IMR-90 (cell line): ENCODE measurements at regions not wholly inside any gene's neighbourhood (a gene's known extent, or its start where the extent isn't known, plus 50 kb on each side); places are given as distances from the start of the nearest gene placed in this dataset.

ENCODE experiments used
- BHLHE40 ChIP-seq: fragments of 150-350 bp; IDR thresholded peaks from 2 replicates; pipeline ENCODE4 v1.6.1; 2016; ENCODE audit warnings: mild to moderate bottlenecking, low read depth, low read length
- CEBPB ChIP-seq: IDR thresholded peaks from 2 replicates; pipeline ENCODE4 v1.6.1; 2012; ENCODE audit warnings: low read depth, low read length, improper control_type of control experiment
- CHD1 ChIP-seq: IDR thresholded peaks from 2 replicates; pipeline ENCODE4 v1.6.1; 2012; ENCODE audit warnings: low read depth, low read length, improper control_type of control experiment
- CTCF ChIP-seq: conservative IDR thresholded peaks from 2 replicates; pipeline ENCODE4 v1.5.1; 2012; ENCODE audit warnings: mild to moderate bottlenecking, low read depth, low read length, improper control_type of control experiment
- MAFK ChIP-seq: IDR thresholded peaks from 2 replicates; pipeline ENCODE4 v1.6.1; 2012; ENCODE audit warnings: low read depth, low read length, improper control_type of control experiment
- MXI1 ChIP-seq: IDR thresholded peaks from 2 replicates; pipeline ENCODE4 v1.6.1; 2012; ENCODE audit warnings: low read depth, mild to moderate bottlenecking, low read length, moderate library complexity, borderline replicate concordance
- NFE2L2 ChIP-seq: fragments of 150-350 bp; IDR thresholded peaks from 2 replicates; pipeline ENCODE4 v1.6.1; 2016; ENCODE audit warnings: low read depth, mild to moderate bottlenecking, low read length
- POLR2A ChIP-seq: IDR thresholded peaks from 2 replicates; pipeline ENCODE4 v1.6.1; 2012; ENCODE audit warnings: mild to moderate bottlenecking, low read depth, low read length
- RAD21 ChIP-seq: IDR thresholded peaks from 2 replicates; pipeline ENCODE4 v1.6.1; 2012; ENCODE audit warnings: low read length, improper control_type of control experiment
- RCOR1 ChIP-seq: IDR thresholded peaks from 2 replicates; pipeline ENCODE4 v1.6.1; 2012; ENCODE audit warnings: mild to moderate bottlenecking, low read length, improper control_type of control experiment; ENCODE audit not compliant: insufficient replicate concordance
- RFX5 ChIP-seq: IDR thresholded peaks from 2 replicates; pipeline ENCODE4 v1.8.0; 2012; ENCODE audit warnings: low read depth, mild to moderate bottlenecking, low read length, moderate library complexity
- SMC3 ChIP-seq: fragments of 150-350 bp; IDR thresholded peaks from 2 replicates; pipeline ENCODE4 v1.6.1; 2016; ENCODE audit warnings: low read depth, mild to moderate bottlenecking, antibody characterized with exemption, low read length, moderate library complexity

- TF ChIP-seq POLR2A: no peak
- TF ChIP-seq CEBPB: no peak
- TF ChIP-seq CTCF: no peak
- TF ChIP-seq CHD1: no peak
- no peak for TF ChIP-seq RCOR1
- no peak for TF ChIP-seq RFX5
- no peak for TF ChIP-seq NFE2L2
- no peak for TF ChIP-seq MXI1
- no peak for TF ChIP-seq BHLHE40
- TF ChIP-seq RAD21: no peak
- no peak for TF ChIP-seq MAFK
- no peak for TF ChIP-seq SMC3
These were observed 1124.0 kb upstream of the TMEM132C start for GRCh38 chr12:127143020-127143419.
